ENCODE measurements at regions not wholly inside any gene's neighbourhood (a gene's known extent, or its start where the extent isn't known, plus 50 kb on each side); places are given as distances from the start of the nearest gene placed in this dataset.

GRCh38 chr22:27621486-27622070 is 180.0 kb downstream of the MN1 start:
- Histone ChIP-seq H3K4me1 (ENCODE audit: insufficient read depth, low read length, severe bottlenecking) (no peaks in the 10 kb centered on the region), H3K27me3 (ENCODE audit: insufficient read depth, low read length) (0 out of 2 replicates have a peak, but pooled peaks cover 4% of the 10 kb centered on the region), H3F3A (ENCODE audit: insufficient read depth, low read length) (no peaks in the 10 kb centered on the region), H3K9ac (ENCODE audit: low read length) (no peak overlapping the region), H3K27ac (ENCODE audit: low read depth, low read length, poor library complexity, severe bottlenecking) (no peak overlapping the region), H3K4me2 (ENCODE audit: low read length) (no peak overlapping the region), H3K4me3 (ENCODE audit: low read depth, low read length, poor library complexity, severe bottlenecking) (no peak overlapping the region), H4K20me1 (ENCODE audit: insufficient read depth, low read length) (no peaks in the 10 kb centered on the region), H3K9me2 (ENCODE audit: low read depth, low read length) (no peaks in the 10 kb centered on the region), H3K79me2 (ENCODE audit: insufficient read depth, low read length) (no peaks in the 10 kb centered on the region), H3K9me3 (ENCODE audit: low read length) (no peaks in the 10 kb centered on the region), H3K36me3 (ENCODE audit: insufficient read depth, low read length) (no peaks in the 10 kb centered on the region), H2AFZ (ENCODE audit: low read length) (no peak overlapping the region)
- TF ChIP-seq CTCF (IDR thresholded peaks at IDR 0.05; ENCODE audit: low read length) (no peak), EZH2 (IDR thresholded peaks at IDR 0.05; ENCODE audit: borderline replicate concordance, low read length) (no peak)

- Histone ChIP-seq H2AFZ (ENCODE audit: low read length) (no peak overlapping the region), H3K9me2 (ENCODE audit: low read depth, low read length) (no peaks in the 10 kb centered on the region), H3K4me2 (ENCODE audit: low read length) (no peak overlapping the region), H3F3A (ENCODE audit: insufficient read depth, low read length) (no peaks in the 10 kb centered on the region), H3K36me3 (ENCODE audit: insufficient read depth, low read length) (no peaks in the 10 kb centered on the region), H3K27ac (ENCODE audit: low read depth, low read length, poor library complexity, severe bottlenecking) (no peak overlapping the region), H3K9ac (ENCODE audit: low read length) (no peak overlapping the region), H4K20me1 (ENCODE audit: insufficient read depth, low read length) (no peaks in the 10 kb centered on the region), H3K4me3 (ENCODE audit: low read depth, low read length, poor library complexity, severe bottlenecking) (no peak overlapping the region), H3K79me2 (ENCODE audit: insufficient read depth, low read length) (no peaks in the 10 kb centered on the region), H3K4me1 (ENCODE audit: insufficient read depth, low read length, severe bottlenecking) (no peaks in the 10 kb centered on the region), H3K27me3 (ENCODE audit: insufficient read depth, low read length) (0 out of 2 replicates have a peak, but pooled peaks cover 4% of the 10 kb centered on the region), H3K9me3 (ENCODE audit: low read length) (no peaks in the 10 kb centered on the region)
- TF ChIP-seq EZH2 (IDR thresholded peaks at IDR 0.05; ENCODE audit: borderline replicate concordance, low read length): no peak
Observed at GRCh38 chr22:27624042-27624441, 177.5 kb downstream of the MN1 start.

GRCh38 chr22:27624705-27625104 is 176.9 kb downstream of the MN1 start:
- H3K9me2 ChIP-seq (ENCODE audit: low read depth, low read length): no peaks in the 10 kb centered on the region
- H3K79me2 ChIP-seq (ENCODE audit: insufficient read depth, low read length): no peaks in the 10 kb centered on the region
- no peaks in the 10 kb centered on the region for H3K9me3 ChIP-seq (ENCODE audit: low read length)
- TF ChIP-seq CTCF (IDR thresholded peaks at IDR 0.05; ENCODE audit: low read length): no peak
- no peak for TF ChIP-seq EZH2 (IDR thresholded peaks at IDR 0.05; ENCODE audit: borderline replicate concordance, low read length)
- H3K27ac ChIP-seq (ENCODE audit: low read depth, low read length, poor library complexity, severe bottlenecking): no peak overlapping the region
- no peaks in the 10 kb centered on the region for H4K20me1 ChIP-seq (ENCODE audit: insufficient read depth, low read length)
- H3K36me3 ChIP-seq (ENCODE audit: insufficient read depth, low read length): no peaks in the 10 kb centered on the region
- H3F3A ChIP-seq (ENCODE audit: insufficient read depth, low read length): no peaks in the 10 kb centered on the region
- no peak overlapping the region for H2AFZ ChIP-seq (ENCODE audit: low read length)
- no peaks in the 10 kb centered on the region for H3K4me1 ChIP-seq (ENCODE audit: insufficient read depth, low read length, severe bottlenecking)
- H3K27me3 ChIP-seq (ENCODE audit: insufficient read depth, low read length): 0 out of 2 replicates have a peak, but pooled peaks cover 4% of the 10 kb centered on the region
- H3K4me3 ChIP-seq (ENCODE audit: low read depth, low read length, poor library complexity, severe bottlenecking): no peak overlapping the region
- no peak overlapping the region for H3K4me2 ChIP-seq (ENCODE audit: low read length)
- no peak overlapping the region for H3K9ac ChIP-seq (ENCODE audit: low read length)

All from OCI-LY1 (cell line).